ENCODE measurements at regions not wholly inside any gene's neighbourhood (a gene's known extent, or its start where the extent isn't known, plus 50 kb on each side); places are given as distances from the start of the nearest gene placed in this dataset.

GRCh38 chr1:214720561-214720960 lies 117.6 kb downstream of the CENPF start:
- TF ChIP-seq, protein P1, sequence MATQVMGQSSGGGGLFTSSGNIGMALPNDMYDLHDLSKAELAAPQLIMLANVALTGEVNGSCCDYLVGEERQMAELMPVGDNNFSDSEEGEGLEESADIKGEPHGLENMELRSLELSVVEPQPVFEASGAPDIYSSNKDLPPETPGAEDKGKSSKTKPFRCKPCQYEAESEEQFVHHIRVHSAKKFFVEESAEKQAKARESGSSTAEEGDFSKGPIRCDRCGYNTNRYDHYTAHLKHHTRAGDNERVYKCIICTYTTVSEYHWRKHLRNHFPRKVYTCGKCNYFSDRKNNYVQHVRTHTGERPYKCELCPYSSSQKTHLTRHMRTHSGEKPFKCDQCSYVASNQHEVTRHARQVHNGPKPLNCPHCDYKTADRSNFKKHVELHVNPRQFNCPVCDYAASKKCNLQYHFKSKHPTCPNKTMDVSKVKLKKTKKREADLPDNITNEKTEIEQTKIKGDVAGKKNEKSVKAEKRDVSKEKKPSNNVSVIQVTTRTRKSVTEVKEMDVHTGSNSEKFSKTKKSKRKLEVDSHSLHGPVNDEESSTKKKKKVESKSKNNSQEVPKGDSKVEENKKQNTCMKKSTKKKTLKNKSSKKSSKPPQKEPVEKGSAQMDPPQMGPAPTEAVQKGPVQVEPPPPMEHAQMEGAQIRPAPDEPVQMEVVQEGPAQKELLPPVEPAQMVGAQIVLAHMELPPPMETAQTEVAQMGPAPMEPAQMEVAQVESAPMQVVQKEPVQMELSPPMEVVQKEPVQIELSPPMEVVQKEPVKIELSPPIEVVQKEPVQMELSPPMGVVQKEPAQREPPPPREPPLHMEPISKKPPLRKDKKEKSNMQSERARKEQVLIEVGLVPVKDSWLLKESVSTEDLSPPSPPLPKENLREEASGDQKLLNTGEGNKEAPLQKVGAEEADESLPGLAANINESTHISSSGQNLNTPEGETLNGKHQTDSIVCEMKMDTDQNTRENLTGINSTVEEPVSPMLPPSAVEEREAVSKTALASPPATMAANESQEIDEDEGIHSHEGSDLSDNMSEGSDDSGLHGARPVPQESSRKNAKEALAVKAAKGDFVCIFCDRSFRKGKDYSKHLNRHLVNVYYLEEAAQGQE (IDR thresholded peaks at IDR 0.05; ENCODE audit: insufficient replicate concordance, low read depth) = no peak
- TF ChIP-seq, protein P2, sequence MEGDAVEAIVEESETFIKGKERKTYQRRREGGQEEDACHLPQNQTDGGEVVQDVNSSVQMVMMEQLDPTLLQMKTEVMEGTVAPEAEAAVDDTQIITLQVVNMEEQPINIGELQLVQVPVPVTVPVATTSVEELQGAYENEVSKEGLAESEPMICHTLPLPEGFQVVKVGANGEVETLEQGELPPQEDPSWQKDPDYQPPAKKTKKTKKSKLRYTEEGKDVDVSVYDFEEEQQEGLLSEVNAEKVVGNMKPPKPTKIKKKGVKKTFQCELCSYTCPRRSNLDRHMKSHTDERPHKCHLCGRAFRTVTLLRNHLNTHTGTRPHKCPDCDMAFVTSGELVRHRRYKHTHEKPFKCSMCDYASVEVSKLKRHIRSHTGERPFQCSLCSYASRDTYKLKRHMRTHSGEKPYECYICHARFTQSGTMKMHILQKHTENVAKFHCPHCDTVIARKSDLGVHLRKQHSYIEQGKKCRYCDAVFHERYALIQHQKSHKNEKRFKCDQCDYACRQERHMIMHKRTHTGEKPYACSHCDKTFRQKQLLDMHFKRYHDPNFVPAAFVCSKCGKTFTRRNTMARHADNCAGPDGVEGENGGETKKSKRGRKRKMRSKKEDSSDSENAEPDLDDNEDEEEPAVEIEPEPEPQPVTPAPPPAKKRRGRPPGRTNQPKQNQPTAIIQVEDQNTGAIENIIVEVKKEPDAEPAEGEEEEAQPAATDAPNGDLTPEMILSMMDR (IDR thresholded peaks at IDR 0.05; ENCODE audit: insufficient read depth, low read length) = no peak
- TF ChIP-seq POLR2AphosphoS5 (IDR thresholded peaks at IDR 0.05; ENCODE audit: low read depth) (no peak), GABPA (IDR thresholded peaks at IDR 0.05; ENCODE audit: low read depth) (no peak)

Measured in HL-60 (cell line).